Middle frontal gyrus (tissue), 1 donor: ENCODE measurements at regions not wholly inside any gene's neighbourhood (a gene's known extent, or its start where the extent isn't known, plus 50 kb on each side); places are given as distances from the start of the nearest gene placed in this dataset.

Experiments
- DNase-seq: peaks from one replicate; pipeline ENCODE4 v3.0.0-alpha.2; 2015; ENCODE audit warnings: low spot score; ENCODE audit errors: extremely low spot score

GRCh38 chr20:12875510-12875909, 133.3 kb upstream of the SPTLC3 start:
- no peak for DNase-seq

- peak; percentile 11 for DNase-seq
These were observed 125.8 kb upstream of the SPTLC3 start for GRCh38 chr20:12882832-12883506.

GRCh38 chr20:12883507-12883885, 125.3 kb upstream of the SPTLC3 start:
- no peak for DNase-seq

- no peak for DNase-seq
These were observed 122.0 kb upstream of the SPTLC3 start for GRCh38 chr20:12886618-12887363.

- no peak for DNase-seq
These were observed 117.1 kb upstream of the SPTLC3 start for GRCh38 chr20:12891643-12892042.

- no peak for DNase-seq
These were observed 115.8 kb upstream of the SPTLC3 start for GRCh38 chr20:12893019-12893418.

GRCh38 chr20:12893653-12894052, 115.1 kb upstream of the SPTLC3 start:
- no peak for DNase-seq

GRCh38 chr20:12894089-12894488, 114.7 kb upstream of the SPTLC3 start:
- no peak for DNase-seq

- no peak for DNase-seq
These were observed 112.6 kb upstream of the SPTLC3 start for GRCh38 chr20:12896180-12896579.

GRCh38 chr20:12902992-12903391, 105.8 kb upstream of the SPTLC3 start:
- no peak for DNase-seq

GRCh38 chr20:12906361-12906760, 102.4 kb upstream of the SPTLC3 start:
- no peak for DNase-seq

GRCh38 chr20:12911372-12911771, 97.4 kb upstream of the SPTLC3 start:
- no peak for DNase-seq

- DNase-seq, result no peak
These were observed 94.9 kb upstream of the SPTLC3 start for GRCh38 chr20:12913781-12914443.

GRCh38 chr20:12914804-12915203, 94.0 kb upstream of the SPTLC3 start:
- no peak for DNase-seq

- no peak for DNase-seq
These were observed 92.1 kb upstream of the SPTLC3 start for GRCh38 chr20:12916699-12917098.

GRCh38 chr20:12924126-12924525, 84.6 kb upstream of the SPTLC3 start:
- no peak for DNase-seq

- peak; percentile 63 for DNase-seq
These were observed 83.5 kb upstream of the SPTLC3 start for GRCh38 chr20:12925210-12925755.

GRCh38 chr20:12925863-12926793, 82.6 kb upstream of the SPTLC3 start:
- DNase-seq, result no peak

GRCh38 chr20:12927489-12927888, 81.3 kb upstream of the SPTLC3 start:
- no peak for DNase-seq

GRCh38 chr20:12928358-12928754, 80.4 kb upstream of the SPTLC3 start:
- no peak for DNase-seq

- no peak for DNase-seq
These were observed 79.9 kb upstream of the SPTLC3 start for GRCh38 chr20:12928755-12929401.
